Choroid plexus epithelial cell (primary cell): ENCODE measurements at regions not wholly inside any gene's neighbourhood (a gene's known extent, or its start where the extent isn't known, plus 50 kb on each side); places are given as distances from the start of the nearest gene placed in this dataset.

Source experiments
- DNase-seq: peaks from one replicate; pipeline ENCODE4 v3.0.0-alpha.2; 2010; ENCODE audit warnings: low read depth
- H3K4me3 ChIP-seq: 2 replicates; pipeline ENCODE4 v1.5.1; 2011; ENCODE audit warnings: low read depth, mild to moderate bottlenecking, control low read depth, low read length, moderate library complexity
- CTCF ChIP-seq: conservative IDR thresholded peaks from 2 replicates; pipeline ENCODE4 v1.5.1; 2011; ENCODE audit warnings: low read depth, mild to moderate bottlenecking, control low read depth, inconsistent platforms, low read length, moderate library complexity

GRCh38 chr2:15880226-15881119 is 59.9 kb upstream of the MYCN start:
- no peak for TF ChIP-seq CTCF
- no peak overlapping the region for H3K4me3 ChIP-seq
- no peak for DNase-seq

- no peak overlapping the region for H3K4me3 ChIP-seq
- no peak for DNase-seq
- no peak for TF ChIP-seq CTCF
Measured at GRCh38 chr2:15881120-15881433, 59.3 kb upstream of the MYCN start.

GRCh38 chr2:15881676-15882075 is 58.7 kb upstream of the MYCN start:
- no peak for TF ChIP-seq CTCF
- no peak overlapping the region for H3K4me3 ChIP-seq
- DNase-seq = no peak

GRCh38 chr2:15882761-15883497 is 57.4 kb upstream of the MYCN start:
- H3K4me3 ChIP-seq = no peak overlapping the region
- no peak for DNase-seq
- TF ChIP-seq CTCF = no peak

GRCh38 chr2:15883684-15884083 is 56.7 kb upstream of the MYCN start:
- no peak for TF ChIP-seq CTCF
- no peak for DNase-seq

GRCh38 chr2:15884790-15885189 is 55.6 kb upstream of the MYCN start:
- H3K4me3 ChIP-seq = no peak overlapping the region
- no peak for DNase-seq
- TF ChIP-seq CTCF = no peak

More at GRCh38 chr2:15883684-15884083, 56.7 kb upstream of the MYCN start:
- no peak overlapping the region for H3K4me3 ChIP-seq
